K562 (cell line): ENCODE measurements at regions not wholly inside any gene's neighbourhood (a gene's known extent, or its start where the extent isn't known, plus 50 kb on each side); places are given as distances from the start of the nearest gene placed in this dataset.

Experiments
- ATAC-seq: fragments of 200-7000 bp; cut with Tn5 transposase; 3 replicates; pipeline ENCODE4 v1.9.1; 2020; ENCODE audit warnings: moderate library complexity
- BruUV-seq: library from RNA; stranded (reverse); fragments of 400-500 nt; replicated peaks from 2 replicates; lab custom pipeline; 2021; lab: Mats Ljungman, UMichigan
- CTCF ChIA-PET: fragments of 300-600 bp; formaldehyde crosslinking; extraction: SDS; loops from one replicate; lab custom pipeline; 2021; ENCODE audit warnings: low intra/inter-chr PET ratio; lab: Yijun Ruan, JAX
- POLR2A ChIA-PET: fragments of 300-600, 350-650 bp; sonication (Branson Sonifier 250); formaldehyde crosslinking; extraction: SDS; loops from one replicate; lab custom pipeline; 2021; ENCODE audit warnings: antibody characterized with exemption, inconsistent platforms; lab: Yijun Ruan, JAX
- DNase-seq, 4 experiments: peaks; one replicate each; pipeline versions ENCODE4 v3.0.0 to v3.0.0-alpha.2; 2011 to 2018; ENCODE audit warnings: low spot score in 3 of 4, mixed read lengths in 3 of 4; ENCODE audit errors: extremely low read depth in 1 of 4
- FAIRE-seq: peaks from 2 replicates; lab custom pipeline; 2011; peaks lifted over from hg19 to GRCh38; lab: Jason Lieb, UNC
- H2AFZ ChIP-seq: 2 replicates; pipeline ENCODE4 v1.6.0; 2011; ENCODE audit warnings: low read depth, low read length, control low read depth, inconsistent platforms
- H3K27ac ChIP-seq: fragments of 200-600 bp; 3 replicates; pipeline ENCODE4 v1.8.0; 2011; ENCODE audit warnings: low read depth, mild to moderate bottlenecking, control low read depth, inconsistent platforms, low read length, moderate library complexity, mixed read lengths; ENCODE audit errors: extremely low read depth
- H3K27me3 ChIP-seq, 2 experiments: fragments of 300-600 bp in 1 of 2; 2 replicates in 1 of 2; 3 replicates in 1 of 2; pipeline versions ENCODE4 v1.6.0 to v1.8.0; 2011; ENCODE audit warnings: inconsistent platforms in 2 of 2, low read length in 2 of 2, mild to moderate bottlenecking in 1 of 2, mixed read lengths in 1 of 2, moderate library complexity in 1 of 2; ENCODE audit not compliant: control insufficient read depth in 2 of 2, insufficient read depth in 2 of 2
- H3K36me3 ChIP-seq: fragments of 300-600 bp; 3 replicates; pipeline ENCODE4 v1.8.0; 2011; ENCODE audit warnings: mild to moderate bottlenecking, low read length, inconsistent platforms; ENCODE audit not compliant: control insufficient read depth, insufficient read depth
- H3K4me1 ChIP-seq, 2 experiments: fragments of 200-600 bp in 1 of 2; replicated peaks in 1 of 2; 2 replicates in 1 of 2; 3 replicates in 1 of 2; pipeline versions ENCODE4 v1.5.1 to v1.8.0; 2011; ENCODE audit warnings: inconsistent platforms in 2 of 2, low read length in 2 of 2, mild to moderate bottlenecking in 1 of 2, mixed read lengths in 1 of 2, moderate library complexity in 1 of 2; ENCODE audit not compliant: control insufficient read depth in 2 of 2, insufficient read depth in 2 of 2
- H3K4me2 ChIP-seq: 2 replicates; pipeline ENCODE4 v1.6.1; 2011; ENCODE audit warnings: low read length, control low read depth, inconsistent platforms, mixed read lengths; ENCODE audit not compliant: insufficient read depth
- H3K4me3 ChIP-seq: fragments of 200-600 bp; sonication (generic), shearing (Covaris generic); 2 replicates; pipeline ENCODE4 v1.5.1; 2016; ENCODE audit warnings: control low read depth, inconsistent platforms
- H3K79me2 ChIP-seq: fragments of 200-600 bp; 3 replicates; pipeline ENCODE4 v1.8.0; 2011; ENCODE audit warnings: low read length, inconsistent platforms; ENCODE audit not compliant: control insufficient read depth, insufficient read depth
- H3K9ac ChIP-seq, 2 experiments: 2 replicates each; pipeline versions ENCODE4 v1.6.0 to v1.6.1; 2011; ENCODE audit warnings: low read depth in 2 of 2, low read length in 2 of 2, control low read depth in 1 of 2, inconsistent platforms in 1 of 2, mild to moderate bottlenecking in 1 of 2, mixed read lengths in 1 of 2; ENCODE audit not compliant: insufficient read depth in 1 of 2
- H3K9me1 ChIP-seq: one replicate; pipeline ENCODE4 v1.6.0; 2011; ENCODE audit warnings: inconsistent platforms, mild to moderate bottlenecking, low read length, moderate library complexity; ENCODE audit not compliant: control insufficient read depth, insufficient read depth
- H3K9me3 ChIP-seq: replicated peaks from 2 replicates; pipeline ENCODE4 v1.5.1; 2011; ENCODE audit warnings: low read depth, low read length, inconsistent platforms; ENCODE audit not compliant: control insufficient read depth, insufficient read depth
- H4K20me1 ChIP-seq: replicated peaks from 2 replicates; pipeline ENCODE4 v1.6.1; 2011; ENCODE audit warnings: low read length, inconsistent platforms, mixed read lengths; ENCODE audit not compliant: control insufficient read depth, insufficient read depth
- ARID4B ChIP-seq: sonication (generic); formaldehyde crosslinking; IDR thresholded peaks from 2 replicates; pipeline ENCODE4 v1.8.0; 2022; ENCODE audit warnings: mild to moderate bottlenecking, missing genetic modification reagents
- CEBPZ ChIP-seq: fragments of 150-350 bp; IDR thresholded peaks from 2 replicates; pipeline ENCODE4 v1.6.1; 2014; ENCODE audit warnings: low read depth, mild to moderate bottlenecking, low read length, borderline replicate concordance
- HNRNPUL1 ChIP-seq: fragments of 200-400 bp; formaldehyde crosslinking; IDR thresholded peaks from 2 replicates; pipeline ENCODE4 v1.6.1; 2017; ENCODE audit warnings: low read length
- KLF10 ChIP-seq: fragments of 250-450 bp; sonication (Bioruptor Pico); IDR thresholded peaks from 2 replicates; pipeline ENCODE4 v1.6.1; 2021; ENCODE audit warnings: matching md5 sums
- RBM39 ChIP-seq: fragments of 200-400 bp; formaldehyde crosslinking; optimal IDR thresholded peaks from 2 replicates; pipeline ENCODE3; 2018; ENCODE audit warnings: low read depth, low read length
- SIN3B ChIP-seq: fragments of 450-650 bp; IDR thresholded peaks from 2 replicates; pipeline ENCODE4 v1.6.1; 2017; ENCODE audit warnings: low read depth, mild to moderate bottlenecking, moderate library complexity
- SMARCE1 ChIP-seq: fragments of 450-650 bp; IDR thresholded peaks from 2 replicates; pipeline ENCODE4 v1.7.1; 2016; ENCODE audit warnings: mild to moderate bottlenecking
- STAG1 ChIP-seq: sonication (generic); formaldehyde crosslinking; IDR thresholded peaks from 2 replicates; pipeline ENCODE4 v1.5.0; 2020; ENCODE audit warnings: missing genetic modification reagents, borderline replicate concordance
- ZNF79 ChIP-seq: fragments of 250-450 bp; sonication (Bioruptor Pico); IDR thresholded peaks from 2 replicates; pipeline ENCODE4 v1.4.0; 2020; ENCODE audit warnings: low read depth, mild to moderate bottlenecking, moderate library complexity
- WGBS: fragments of 100-300 bp; shearing (Covaris generic); methylation state at CpG from one replicate; pipeline ENCODE4 v1.1.6; 2016; ENCODE audit warnings: low coverage, mixed read lengths; ENCODE audit not compliant: insufficient coverage; ENCODE audit errors: missing lambda C conversion rate; 5-methylcytosine and 5-hydroxymethylcytosine counted together
- in situ Hi-C: fragments of 300-500 bp; cut with MboI; formaldehyde crosslinking; loops from 4 replicates; pipeline ENCODE4 v1.15.0; 2018; ENCODE audit warnings: inconsistent platforms, mixed read lengths
- intact Hi-C: fragments of 100-400 bp; cut with micrococcal nuclease; formaldehyde crosslinking; loops from 2 replicates; pipeline ENCODE4 v1.14.2; 2022

GRCh38 chr11:42957831-42958230 is 354.0 kb upstream of the API5 start:
- intact Hi-C loops (no loop called here), in situ Hi-C loops (no loop called here)
- Histone ChIP-seq H3K9me3 (no peaks in the 10 kb centered on the region), H4K20me1 (no peaks in the 10 kb centered on the region), H3K4me2 (no peak overlapping the region), H3K9ac (no peak overlapping the region), H3K27ac (no peak overlapping the region), H3K36me3 (no peaks in the 10 kb centered on the region), H3K4me3 (no peak overlapping the region), H3K27me3 (no peaks in the 10 kb centered on the region), H2AFZ (no peak overlapping the region), H3K79me2 (no peaks in the 10 kb centered on the region), H3K9me1 (no peaks in the 10 kb centered on the region), H3K4me1 (no peaks in the 10 kb centered on the region)
- DNase-seq = no peak
- FAIRE-seq = no peak
- POLR2A ChIA-PET = no interaction called here
- no peak for ATAC-seq
- CTCF ChIA-PET = no interaction called here
- no peak for TF ChIP-seq ZNF79
- TF ChIP-seq RBM39 = no peak
- no peak for TF ChIP-seq CEBPZ
- TF ChIP-seq ARID4B (CRISPR knock-in tag) = no peak
- TF ChIP-seq SMARCE1 = no peak
- TF ChIP-seq HNRNPUL1 = no peak
- no peak for TF ChIP-seq STAG1 (CRISPR knock-in tag)
- TF ChIP-seq SIN3B = no peak
- no peak for TF ChIP-seq KLF10 (CRISPR knock-in tag)
- WGBS = 0% methylated on average over 1 of the region's 1 CpG
- BruUV-seq = no TSS peak
